SK-N-MC (cell line): ENCODE measurements at regions not wholly inside any gene's neighbourhood (a gene's known extent, or its start where the extent isn't known, plus 50 kb on each side); places are given as distances from the start of the nearest gene placed in this dataset.

ENCODE experiments used
- EZH2 ChIP-seq: fragments of 200-600 bp; sonication (generic); IDR thresholded peaks from one replicate; pipeline ENCODE4 v1.6.1; 2017; ENCODE audit warnings: antibody characterized with exemption
- FOXP2 ChIP-seq: optimal IDR thresholded peaks from 2 replicates; pipeline ENCODE3; 2011; ENCODE audit warnings: mild to moderate bottlenecking, moderate library complexity; ENCODE audit not compliant: insufficient read depth; ENCODE audit errors: extremely low read length, control extremely low read depth
- POLR2AphosphoS5 ChIP-seq: IDR thresholded peaks from 2 replicates; pipeline ENCODE4 v1.6.1; 2012; ENCODE audit warnings: mild to moderate bottlenecking, low read depth, low read length, borderline replicate concordance

DNA sequence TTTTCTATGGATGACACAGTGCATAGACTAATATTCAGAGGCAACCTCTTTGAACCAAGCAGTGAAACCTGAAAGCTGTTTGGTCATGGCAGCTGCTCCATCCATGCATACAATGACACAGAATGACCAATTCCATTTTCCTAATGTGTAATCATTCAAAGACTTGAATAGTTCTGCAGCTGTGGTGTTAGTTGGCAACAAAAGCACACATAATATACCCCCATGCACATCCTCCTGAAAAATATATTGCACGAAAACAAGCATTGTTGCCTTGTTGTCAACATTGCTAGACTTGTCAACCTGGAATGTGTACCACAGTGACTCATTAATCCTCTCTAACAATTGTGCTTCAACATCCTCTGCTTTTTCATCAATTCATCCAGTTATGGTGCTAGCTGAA lies 71.0 kb upstream of the SEMA6A start:
- TF ChIP-seq POLR2AphosphoS5, result no peak
- no peak for TF ChIP-seq EZH2
- TF ChIP-seq FOXP2, result no peak
